HG02852 (cell line): ENCODE measurements at regions not wholly inside any gene's neighbourhood (a gene's known extent, or its start where the extent isn't known, plus 50 kb on each side); places are given as distances from the start of the nearest gene placed in this dataset.
"Not testable (repeated sequence)": the region's sequence is repeated elsewhere in the genome, so short reads cannot be mapped to it uniquely, and the experiment has no call there.

Source experiments
- ATAC-seq: cut with Tn5 transposase; IDR thresholded peaks from one replicate; pipeline ENCODE4 v1.9.1; 2021; ENCODE audit warnings: mild to moderate bottlenecking, moderate library complexity; ENCODE audit not compliant: unreplicated experiment

GRCh38 chrX:51144828-51145442, 187.7 kb upstream of the NUDT10 start:
- ATAC-seq, result peak; percentile 84

GRCh38 chrX:51148848-51149247, 183.8 kb upstream of the NUDT10 start:
- no peak for ATAC-seq

- ATAC-seq, result no peak
Observed at GRCh38 chrX:51151734-51152133, 180.9 kb upstream of the NUDT10 start.

GRCh38 chrX:51155157-51155556, 177.5 kb upstream of the NUDT10 start:
- no peak for ATAC-seq

- no peak for ATAC-seq
Observed at GRCh38 chrX:51155566-51155965, 177.1 kb upstream of the NUDT10 start.

GRCh38 chrX:51158231-51158630, 174.4 kb upstream of the NUDT10 start:
- no peak for ATAC-seq

- not testable (repeated sequence) for ATAC-seq
Observed at GRCh38 chrX:51159378-51159777, 173.2 kb upstream of the NUDT10 start.

- no peak for ATAC-seq
Observed at GRCh38 chrX:51163730-51164129, 168.9 kb upstream of the NUDT10 start.

GRCh38 chrX:51178356-51178900, 154.2 kb upstream of the NUDT10 start:
- ATAC-seq, result not testable (repeated sequence)

- not testable (repeated sequence) for ATAC-seq
Observed at GRCh38 chrX:51179805-51180204, 152.8 kb upstream of the NUDT10 start.

- no peak for ATAC-seq
Observed at GRCh38 chrX:51182545-51182944, 150.1 kb upstream of the NUDT10 start.

- no peak for ATAC-seq
Observed at GRCh38 chrX:51192104-51192503, 140.5 kb upstream of the NUDT10 start.

- ATAC-seq, result no peak
Observed at GRCh38 chrX:51215266-51215665, 117.4 kb upstream of the NUDT10 start.

- ATAC-seq, result no peak
Observed at GRCh38 chrX:51215856-51216255, 116.8 kb upstream of the NUDT10 start.

GRCh38 chrX:51242212-51242611, 90.4 kb upstream of the NUDT10 start:
- no peak for ATAC-seq

- no peak for ATAC-seq
Observed at GRCh38 chrX:51257490-51257889, 75.1 kb upstream of the NUDT10 start.

- ATAC-seq, result not testable (repeated sequence)
Observed at GRCh38 chrX:51262271-51262670, 70.4 kb upstream of the NUDT10 start.

- no peak for ATAC-seq
Observed at GRCh38 chrX:51272638-51273037, 60.0 kb upstream of the NUDT10 start.

GRCh38 chrX:51281758-51282318, 50.8 kb upstream of the NUDT10 start:
- ATAC-seq, result no peak
